ENCODE measurements at regions not wholly inside any gene's neighbourhood (a gene's known extent, or its start where the extent isn't known, plus 50 kb on each side); places are given as distances from the start of the nearest gene placed in this dataset.
"Not testable (repeated sequence)": the region's sequence is repeated elsewhere in the genome, so short reads cannot be mapped to it uniquely, and the experiment has no call there.

DNA sequence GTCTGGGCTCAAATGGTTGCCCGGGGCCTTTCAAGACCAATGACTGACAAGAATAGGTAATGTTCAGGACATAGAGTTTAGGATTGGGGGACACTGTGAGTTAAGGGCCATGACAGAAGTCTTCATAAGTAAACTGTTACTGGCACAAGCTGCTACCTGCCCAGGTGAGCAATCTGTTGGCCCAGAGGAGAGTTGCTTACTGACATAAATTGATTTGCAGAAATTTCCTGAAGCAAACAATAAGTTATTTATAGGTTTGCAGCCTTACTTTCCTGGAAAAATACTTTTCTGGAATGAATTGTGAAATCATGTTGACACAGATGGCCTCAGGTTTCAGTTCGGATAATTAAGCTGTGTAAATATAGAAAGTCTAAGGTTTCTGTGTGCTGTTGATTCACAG, 202.8 kb upstream of the C1QTNF3 start:
- TF ChIP-seq HNRNPK (IDR thresholded peaks at IDR 0.05; ENCODE audit: low read depth, low read length, poor library complexity, severe bottlenecking); ZNF324 (CRISPR knock-in tag; IDR thresholded peaks at IDR 0.05); SP2 (IDR thresholded peaks at IDR 0.05; ENCODE audit: extremely low read depth, low read depth, low read length, poor library complexity, severe bottlenecking); TEAD1 (CRISPR knock-in tag; IDR thresholded peaks at IDR 0.05); RCOR1 (IDR thresholded peaks at IDR 0.05; ENCODE audit: borderline replicate concordance in 1 of 2, low read depth in 2 of 2, low read length in 2 of 2): not testable (repeated sequence)
- TF ChIP-seq, protein P1, sequence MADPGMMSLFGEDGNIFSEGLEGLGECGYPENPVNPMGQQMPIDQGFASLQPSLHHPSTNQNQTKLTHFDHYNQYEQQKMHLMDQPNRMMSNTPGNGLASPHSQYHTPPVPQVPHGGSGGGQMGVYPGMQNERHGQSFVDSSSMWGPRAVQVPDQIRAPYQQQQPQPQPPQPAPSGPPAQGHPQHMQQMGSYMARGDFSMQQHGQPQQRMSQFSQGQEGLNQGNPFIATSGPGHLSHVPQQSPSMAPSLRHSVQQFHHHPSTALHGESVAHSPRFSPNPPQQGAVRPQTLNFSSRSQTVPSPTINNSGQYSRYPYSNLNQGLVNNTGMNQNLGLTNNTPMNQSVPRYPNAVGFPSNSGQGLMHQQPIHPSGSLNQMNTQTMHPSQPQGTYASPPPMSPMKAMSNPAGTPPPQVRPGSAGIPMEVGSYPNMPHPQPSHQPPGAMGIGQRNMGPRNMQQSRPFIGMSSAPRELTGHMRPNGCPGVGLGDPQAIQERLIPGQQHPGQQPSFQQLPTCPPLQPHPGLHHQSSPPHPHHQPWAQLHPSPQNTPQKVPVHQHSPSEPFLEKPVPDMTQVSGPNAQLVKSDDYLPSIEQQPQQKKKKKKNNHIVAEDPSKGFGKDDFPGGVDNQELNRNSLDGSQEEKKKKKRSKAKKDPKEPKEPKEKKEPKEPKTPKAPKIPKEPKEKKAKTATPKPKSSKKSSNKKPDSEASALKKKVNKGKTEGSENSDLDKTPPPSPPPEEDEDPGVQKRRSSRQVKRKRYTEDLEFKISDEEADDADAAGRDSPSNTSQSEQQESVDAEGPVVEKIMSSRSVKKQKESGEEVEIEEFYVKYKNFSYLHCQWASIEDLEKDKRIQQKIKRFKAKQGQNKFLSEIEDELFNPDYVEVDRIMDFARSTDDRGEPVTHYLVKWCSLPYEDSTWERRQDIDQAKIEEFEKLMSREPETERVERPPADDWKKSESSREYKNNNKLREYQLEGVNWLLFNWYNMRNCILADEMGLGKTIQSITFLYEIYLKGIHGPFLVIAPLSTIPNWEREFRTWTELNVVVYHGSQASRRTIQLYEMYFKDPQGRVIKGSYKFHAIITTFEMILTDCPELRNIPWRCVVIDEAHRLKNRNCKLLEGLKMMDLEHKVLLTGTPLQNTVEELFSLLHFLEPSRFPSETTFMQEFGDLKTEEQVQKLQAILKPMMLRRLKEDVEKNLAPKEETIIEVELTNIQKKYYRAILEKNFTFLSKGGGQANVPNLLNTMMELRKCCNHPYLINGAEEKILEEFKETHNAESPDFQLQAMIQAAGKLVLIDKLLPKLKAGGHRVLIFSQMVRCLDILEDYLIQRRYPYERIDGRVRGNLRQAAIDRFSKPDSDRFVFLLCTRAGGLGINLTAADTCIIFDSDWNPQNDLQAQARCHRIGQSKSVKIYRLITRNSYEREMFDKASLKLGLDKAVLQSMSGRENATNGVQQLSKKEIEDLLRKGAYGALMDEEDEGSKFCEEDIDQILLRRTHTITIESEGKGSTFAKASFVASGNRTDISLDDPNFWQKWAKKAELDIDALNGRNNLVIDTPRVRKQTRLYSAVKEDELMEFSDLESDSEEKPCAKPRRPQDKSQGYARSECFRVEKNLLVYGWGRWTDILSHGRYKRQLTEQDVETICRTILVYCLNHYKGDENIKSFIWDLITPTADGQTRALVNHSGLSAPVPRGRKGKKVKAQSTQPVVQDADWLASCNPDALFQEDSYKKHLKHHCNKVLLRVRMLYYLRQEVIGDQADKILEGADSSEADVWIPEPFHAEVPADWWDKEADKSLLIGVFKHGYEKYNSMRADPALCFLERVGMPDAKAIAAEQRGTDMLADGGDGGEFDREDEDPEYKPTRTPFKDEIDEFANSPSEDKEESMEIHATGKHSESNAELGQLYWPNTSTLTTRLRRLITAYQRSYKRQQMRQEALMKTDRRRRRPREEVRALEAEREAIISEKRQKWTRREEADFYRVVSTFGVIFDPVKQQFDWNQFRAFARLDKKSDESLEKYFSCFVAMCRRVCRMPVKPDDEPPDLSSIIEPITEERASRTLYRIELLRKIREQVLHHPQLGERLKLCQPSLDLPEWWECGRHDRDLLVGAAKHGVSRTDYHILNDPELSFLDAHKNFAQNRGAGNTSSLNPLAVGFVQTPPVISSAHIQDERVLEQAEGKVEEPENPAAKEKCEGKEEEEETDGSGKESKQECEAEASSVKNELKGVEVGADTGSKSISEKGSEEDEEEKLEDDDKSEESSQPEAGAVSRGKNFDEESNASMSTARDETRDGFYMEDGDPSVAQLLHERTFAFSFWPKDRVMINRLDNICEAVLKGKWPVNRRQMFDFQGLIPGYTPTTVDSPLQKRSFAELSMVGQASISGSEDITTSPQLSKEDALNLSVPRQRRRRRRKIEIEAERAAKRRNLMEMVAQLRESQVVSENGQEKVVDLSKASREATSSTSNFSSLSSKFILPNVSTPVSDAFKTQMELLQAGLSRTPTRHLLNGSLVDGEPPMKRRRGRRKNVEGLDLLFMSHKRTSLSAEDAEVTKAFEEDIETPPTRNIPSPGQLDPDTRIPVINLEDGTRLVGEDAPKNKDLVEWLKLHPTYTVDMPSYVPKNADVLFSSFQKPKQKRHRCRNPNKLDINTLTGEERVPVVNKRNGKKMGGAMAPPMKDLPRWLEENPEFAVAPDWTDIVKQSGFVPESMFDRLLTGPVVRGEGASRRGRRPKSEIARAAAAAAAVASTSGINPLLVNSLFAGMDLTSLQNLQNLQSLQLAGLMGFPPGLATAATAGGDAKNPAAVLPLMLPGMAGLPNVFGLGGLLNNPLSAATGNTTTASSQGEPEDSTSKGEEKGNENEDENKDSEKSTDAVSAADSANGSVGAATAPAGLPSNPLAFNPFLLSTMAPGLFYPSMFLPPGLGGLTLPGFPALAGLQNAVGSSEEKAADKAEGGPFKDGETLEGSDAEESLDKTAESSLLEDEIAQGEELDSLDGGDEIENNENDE (IDR thresholded peaks at IDR 0.05; ENCODE audit: low read depth, low read length): not testable (repeated sequence)
- TF ChIP-seq, protein P2, sequence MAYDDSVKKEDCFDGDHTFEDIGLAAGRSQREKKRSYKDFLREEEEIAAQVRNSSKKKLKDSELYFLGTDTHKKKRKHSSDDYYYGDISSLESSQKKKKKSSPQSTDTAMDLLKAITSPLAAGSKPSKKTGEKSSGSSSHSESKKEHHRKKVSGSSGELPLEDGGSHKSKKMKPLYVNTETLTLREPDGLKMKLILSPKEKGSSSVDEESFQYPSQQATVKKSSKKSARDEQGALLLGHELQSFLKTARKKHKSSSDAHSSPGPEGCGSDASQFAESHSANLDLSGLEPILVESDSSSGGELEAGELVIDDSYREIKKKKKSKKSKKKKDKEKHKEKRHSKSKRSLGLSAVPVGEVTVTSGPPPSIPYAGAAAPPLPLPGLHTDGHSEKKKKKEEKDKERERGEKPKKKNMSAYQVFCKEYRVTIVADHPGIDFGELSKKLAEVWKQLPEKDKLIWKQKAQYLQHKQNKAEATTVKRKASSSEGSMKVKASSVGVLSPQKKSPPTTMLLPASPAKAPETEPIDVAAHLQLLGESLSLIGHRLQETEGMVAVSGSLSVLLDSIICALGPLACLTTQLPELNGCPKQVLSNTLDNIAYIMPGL (CRISPR knock-in tag; IDR thresholded peaks at IDR 0.05): not testable (repeated sequence)
- TF ChIP-seq EP300 (IDR thresholded peaks at IDR 0.05; ENCODE audit: low read length): peak; percentile 14; the same call in 1 of the 2 replicates

Data from K562 (cell line).